Mesothelial cell of epicardium (in vitro differentiated cells): ENCODE measurements at regions not wholly inside any gene's neighbourhood (a gene's known extent, or its start where the extent isn't known, plus 50 kb on each side); places are given as distances from the start of the nearest gene placed in this dataset.

Source experiments
- DNase-seq, 2 experiments: peaks; one replicate each; pipeline ENCODE4 v3.0.0; 2021; ENCODE audit warnings: low spot score in 2 of 2; ENCODE audit not compliant: unreplicated experiment in 2 of 2
- H3K27ac Mint-ChIP-seq: 2 replicates; pipeline ENCODE4 v1.8.0; 2021; ENCODE audit warnings: mixed read lengths
- H3K27me3 Mint-ChIP-seq: 2 replicates; pipeline ENCODE4 v1.8.0; 2021; ENCODE audit warnings: low read depth, mixed read lengths
- H3K36me3 Mint-ChIP-seq: 2 replicates; pipeline ENCODE4 v1.8.0; 2021; ENCODE audit warnings: mixed read lengths
- H3K4me1 Mint-ChIP-seq: 2 replicates; pipeline ENCODE4 v1.8.0; 2021; ENCODE audit warnings: mixed read lengths
- H3K4me3 Mint-ChIP-seq: 2 replicates; pipeline ENCODE4 v1.8.0; 2021; ENCODE audit warnings: mild to moderate bottlenecking, moderate library complexity, mixed read lengths
- H3K9me3 Mint-ChIP-seq: 2 replicates; pipeline ENCODE4 v1.8.0; 2021; ENCODE audit warnings: mixed read lengths
- TF ChIP-seq, protein P1 (sequence below): fragments of 200-600 bp; sonication (generic); IDR thresholded peaks from one replicate; pipeline ENCODE4 v1.5.0; 2021; ENCODE audit warnings: antibody characterized with exemption; ENCODE audit not compliant: unreplicated experiment

DNA sequence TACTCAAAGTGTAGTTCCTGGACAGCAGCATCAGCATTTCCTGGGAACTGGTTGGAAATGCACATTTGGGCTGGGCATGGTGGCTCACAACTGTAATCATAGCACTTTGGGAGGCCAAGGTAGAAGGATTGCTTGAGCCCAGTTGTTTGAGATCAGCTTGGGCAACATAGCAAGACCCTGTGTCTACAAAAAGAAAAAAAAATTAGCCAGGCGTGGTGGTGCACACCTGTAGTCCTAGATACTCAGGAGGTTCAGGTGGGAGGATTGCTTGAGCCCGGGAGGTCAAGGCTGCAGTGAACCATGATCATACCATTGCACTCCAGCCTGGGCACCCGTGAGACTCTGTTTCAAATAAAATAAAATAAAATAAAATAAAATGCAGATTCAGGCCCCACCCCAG lies 156.2 kb downstream of the CDC5L start:
- TF ChIP-seq, protein P1, sequence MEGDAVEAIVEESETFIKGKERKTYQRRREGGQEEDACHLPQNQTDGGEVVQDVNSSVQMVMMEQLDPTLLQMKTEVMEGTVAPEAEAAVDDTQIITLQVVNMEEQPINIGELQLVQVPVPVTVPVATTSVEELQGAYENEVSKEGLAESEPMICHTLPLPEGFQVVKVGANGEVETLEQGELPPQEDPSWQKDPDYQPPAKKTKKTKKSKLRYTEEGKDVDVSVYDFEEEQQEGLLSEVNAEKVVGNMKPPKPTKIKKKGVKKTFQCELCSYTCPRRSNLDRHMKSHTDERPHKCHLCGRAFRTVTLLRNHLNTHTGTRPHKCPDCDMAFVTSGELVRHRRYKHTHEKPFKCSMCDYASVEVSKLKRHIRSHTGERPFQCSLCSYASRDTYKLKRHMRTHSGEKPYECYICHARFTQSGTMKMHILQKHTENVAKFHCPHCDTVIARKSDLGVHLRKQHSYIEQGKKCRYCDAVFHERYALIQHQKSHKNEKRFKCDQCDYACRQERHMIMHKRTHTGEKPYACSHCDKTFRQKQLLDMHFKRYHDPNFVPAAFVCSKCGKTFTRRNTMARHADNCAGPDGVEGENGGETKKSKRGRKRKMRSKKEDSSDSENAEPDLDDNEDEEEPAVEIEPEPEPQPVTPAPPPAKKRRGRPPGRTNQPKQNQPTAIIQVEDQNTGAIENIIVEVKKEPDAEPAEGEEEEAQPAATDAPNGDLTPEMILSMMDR, result no peak
- no peak overlapping the region for H3K4me3 Mint-ChIP-seq
- peaks cover 19% of the 10 kb centered on the region for H3K27me3 Mint-ChIP-seq
- peaks cover 3% of the 10 kb centered on the region for H3K9me3 Mint-ChIP-seq
- H3K27ac Mint-ChIP-seq, result no peak overlapping the region
- no peak for DNase-seq
- no peaks in the 10 kb centered on the region for H3K36me3 Mint-ChIP-seq
- H3K4me1 Mint-ChIP-seq, result peaks cover 1% of the 10 kb centered on the region

DNA sequence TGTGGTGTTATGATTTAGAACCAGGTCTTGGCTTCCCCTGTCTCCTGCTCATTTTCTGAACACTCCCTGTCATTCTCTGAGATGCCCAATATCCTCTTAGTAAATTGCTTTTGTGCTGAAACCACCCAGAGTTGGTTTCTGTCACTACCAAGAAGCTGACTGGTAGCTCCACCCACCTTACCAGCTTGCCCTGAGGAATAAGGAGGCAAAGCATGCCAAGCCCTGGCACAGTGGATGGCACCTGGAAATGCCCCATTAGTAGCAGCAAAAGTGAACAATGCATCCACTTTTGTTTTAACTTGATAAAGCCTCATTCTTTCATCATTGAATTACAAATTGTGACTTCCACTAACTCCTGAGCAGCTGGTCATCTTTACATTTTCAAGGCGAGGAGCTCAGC lies 157.7 kb downstream of the CDC5L start:
- TF ChIP-seq, protein P1, result no peak
- Mint-ChIP-seq H3K9me3 (peaks cover 3% of the 10 kb centered on the region), H3K36me3 (no peaks in the 10 kb centered on the region), H3K27ac (no peak overlapping the region), H3K4me3 (no peak overlapping the region), H3K4me1 (no peaks in the 10 kb centered on the region), H3K27me3 (peaks cover 31% of the 10 kb centered on the region)
- DNase-seq, result no peak

DNA sequence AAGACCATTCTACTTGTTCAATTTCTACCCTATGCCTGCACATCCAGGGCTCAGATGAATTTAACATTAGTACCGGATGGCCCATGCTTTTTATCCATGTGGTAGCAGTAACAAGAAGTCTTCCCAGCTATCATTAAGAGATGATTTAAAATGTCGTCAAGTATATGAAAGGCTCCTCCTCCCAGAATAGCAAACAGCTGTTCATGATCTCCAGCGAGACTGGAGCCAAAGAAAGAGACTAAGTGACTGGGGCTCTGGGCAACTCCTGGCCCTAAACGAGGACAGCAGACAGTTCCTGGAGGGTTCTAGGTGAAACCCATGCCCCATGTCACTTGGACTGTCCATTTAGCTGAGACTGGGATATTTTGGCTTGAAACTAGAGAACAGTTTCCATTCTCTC lies 160.8 kb downstream of the CDC5L start:
- Mint-ChIP-seq H3K4me1 (no peaks in the 10 kb centered on the region), H3K27ac (no peak overlapping the region), H3K27me3 (peaks cover 45% of the 10 kb centered on the region), H3K9me3 (peaks cover 3% of the 10 kb centered on the region), H3K36me3 (no peaks in the 10 kb centered on the region), H3K4me3 (no peak overlapping the region)
- no peak for DNase-seq
- TF ChIP-seq, protein P1, result no peak

DNA sequence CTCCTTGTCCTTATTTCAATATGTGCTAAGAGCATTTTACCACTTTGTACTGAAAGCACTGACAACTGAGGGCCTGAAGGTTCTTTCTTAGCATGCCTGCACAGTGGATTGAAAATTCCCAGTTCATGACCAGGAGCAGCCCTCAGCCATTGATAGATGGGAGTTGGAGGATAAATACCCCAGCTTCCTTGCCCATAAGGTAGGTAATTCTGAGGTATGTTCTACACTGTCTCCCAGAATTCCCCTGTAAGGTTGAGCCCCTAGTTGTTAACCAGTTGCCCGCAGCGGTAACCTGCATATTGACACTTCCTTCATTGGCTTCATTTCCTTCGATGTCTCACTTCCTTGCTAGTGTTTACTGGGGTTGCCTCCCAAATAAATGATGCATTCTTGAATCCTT lies 162.0 kb downstream of the CDC5L start:
- Mint-ChIP-seq H3K27me3 (peaks cover 51% of the 10 kb centered on the region), H3K9me3 (peaks cover 3% of the 10 kb centered on the region), H3K36me3 (no peaks in the 10 kb centered on the region), H3K4me3 (no peak overlapping the region), H3K27ac (no peak overlapping the region), H3K4me1 (no peaks in the 10 kb centered on the region)
- TF ChIP-seq, protein P1, result no peak
- DNase-seq, result no peak

DNA sequence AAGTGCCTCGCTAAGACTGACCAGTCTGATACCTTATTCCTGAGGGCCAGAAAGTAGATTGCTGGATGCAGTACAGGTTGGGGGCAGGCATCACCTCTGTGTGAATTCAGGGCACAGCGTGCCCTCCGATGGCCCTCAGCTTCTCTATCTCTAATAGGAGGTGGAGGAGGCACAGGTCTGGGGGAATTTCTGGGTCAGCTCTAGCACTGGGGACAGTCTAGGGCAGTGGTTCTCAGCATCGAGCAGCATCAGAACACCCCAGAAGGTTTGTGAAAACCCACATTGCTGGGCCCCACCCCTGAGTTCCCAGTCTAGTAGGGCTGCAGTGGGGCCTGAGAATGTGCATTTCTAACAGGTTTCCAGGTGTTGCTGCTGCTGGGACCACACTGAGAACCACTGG lies 166.7 kb downstream of the CDC5L start:
- no peak overlapping the region for H3K27ac Mint-ChIP-seq
- H3K4me3 Mint-ChIP-seq, result no peak overlapping the region
- no peaks in the 10 kb centered on the region for H3K36me3 Mint-ChIP-seq
- no peaks in the 10 kb centered on the region for H3K9me3 Mint-ChIP-seq
- TF ChIP-seq, protein P1, result no peak
- DNase-seq, result no peak
- H3K27me3 Mint-ChIP-seq, result peaks cover 53% of the 10 kb centered on the region
- peaks cover 17% of the 10 kb centered on the region for H3K4me1 Mint-ChIP-seq

DNA sequence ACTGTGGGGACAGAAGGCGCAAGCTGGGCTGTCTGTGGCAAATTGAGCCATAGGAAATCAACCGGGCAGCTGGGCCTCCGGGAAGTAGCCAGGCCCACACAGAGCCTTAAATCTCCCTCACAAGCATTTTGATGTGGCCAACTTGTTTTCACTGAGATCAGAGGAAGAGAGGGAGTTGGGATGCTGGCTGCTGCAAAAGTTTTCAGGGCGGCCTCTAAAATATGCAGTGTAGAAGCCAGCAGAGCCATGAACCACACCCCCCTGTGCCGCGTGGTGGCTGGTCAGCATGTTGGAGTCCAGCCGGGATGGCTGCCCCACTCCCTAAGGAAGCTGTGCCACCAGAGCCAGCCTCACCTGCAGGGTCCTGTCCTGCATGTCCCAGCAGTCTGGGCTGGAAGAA lies 167.4 kb downstream of the CDC5L start:
- H3K27me3 Mint-ChIP-seq, result peaks cover 48% of the 10 kb centered on the region
- H3K4me1 Mint-ChIP-seq, result peaks cover 23% of the 10 kb centered on the region
- no peak for DNase-seq
- H3K36me3 Mint-ChIP-seq, result no peaks in the 10 kb centered on the region
- no peak overlapping the region for H3K27ac Mint-ChIP-seq
- no peaks in the 10 kb centered on the region for H3K9me3 Mint-ChIP-seq
- TF ChIP-seq, protein P1, result no peak
- H3K4me3 Mint-ChIP-seq, result no peak overlapping the region
